Trophoblast cell (in vitro differentiated cells and primary cell): ENCODE measurements at regions not wholly inside any gene's neighbourhood (a gene's known extent, or its start where the extent isn't known, plus 50 kb on each side); places are given as distances from the start of the nearest gene placed in this dataset.

Source experiments
- DNase-seq, 2 donors: peaks; one replicate each; pipeline ENCODE4 v3.0.0-alpha.2; 2016
- H2AFZ ChIP-seq: 2 replicates; pipeline ENCODE4 v1.6.1; 2013; ENCODE audit warnings: low read length, moderate library complexity, mild to moderate bottlenecking; ENCODE audit not compliant: insufficient read depth, poor library complexity
- H2AK5ac ChIP-seq: 2 replicates; pipeline ENCODE4 v1.6.1; 2013; ENCODE audit warnings: mild to moderate bottlenecking, low read length
- H2BK120ac ChIP-seq: 2 replicates; pipeline ENCODE4 v1.6.1; 2013; ENCODE audit warnings: low read length, mild to moderate bottlenecking, moderate library complexity; ENCODE audit not compliant: insufficient read depth, poor library complexity
- H2BK12ac ChIP-seq: 2 replicates; pipeline ENCODE4 v1.6.1; 2013; ENCODE audit warnings: mild to moderate bottlenecking, low read length, moderate library complexity
- H2BK5ac ChIP-seq: 2 replicates; pipeline ENCODE4 v1.6.1; 2013; ENCODE audit warnings: low read length, low read depth, moderate library complexity, mild to moderate bottlenecking; ENCODE audit not compliant: poor library complexity
- H3K14ac ChIP-seq: 2 replicates; pipeline ENCODE4 v1.6.1; 2013; ENCODE audit warnings: mild to moderate bottlenecking, low read length
- H3K18ac ChIP-seq: 2 replicates; pipeline ENCODE4 v1.6.1; 2013; ENCODE audit warnings: mild to moderate bottlenecking, low read length
- H3K23ac ChIP-seq: 2 replicates; pipeline ENCODE4 v1.6.1; 2013; ENCODE audit warnings: low read length
- H3K27ac ChIP-seq: 2 replicates; pipeline ENCODE4 v1.5.1; 2013; ENCODE audit warnings: low read depth, mild to moderate bottlenecking, inconsistent platforms, low read length, moderate library complexity
- H3K27me3 ChIP-seq: 2 replicates; pipeline ENCODE4 v1.6.1; 2013; ENCODE audit warnings: inconsistent platforms, mild to moderate bottlenecking, low read length, moderate library complexity; ENCODE audit not compliant: insufficient read depth
- H3K36me3 ChIP-seq, 2 experiments: 1 replicate in 1 of 2; 2 replicates in 1 of 2; pipeline ENCODE4 v1.6.1; 2013; ENCODE audit warnings: low read length in 2 of 2, mild to moderate bottlenecking in 2 of 2, moderate library complexity in 1 of 2; ENCODE audit not compliant: insufficient read depth in 2 of 2, control insufficient read depth in 1 of 2
- H3K4ac ChIP-seq: 2 replicates; pipeline ENCODE4 v1.6.1; 2013; ENCODE audit warnings: low read depth, mild to moderate bottlenecking, low read length, moderate library complexity
- H3K4me1 ChIP-seq, 2 experiments: 1 replicate in 1 of 2; 2 replicates in 1 of 2; pipeline ENCODE4 v1.6.1; 2013; ENCODE audit warnings: low read length in 2 of 2, mild to moderate bottlenecking in 2 of 2, moderate library complexity in 1 of 2; ENCODE audit not compliant: insufficient read depth in 2 of 2, control insufficient read depth in 1 of 2
- H3K4me2 ChIP-seq: 2 replicates; pipeline ENCODE4 v1.6.1; 2013; ENCODE audit warnings: inconsistent platforms, mild to moderate bottlenecking, low read length, moderate library complexity
- H3K4me3 ChIP-seq: 2 replicates; pipeline ENCODE4 v1.5.1; 2013; ENCODE audit warnings: mild to moderate bottlenecking, low read depth, low read length, inconsistent platforms
- H3K79me1 ChIP-seq: one replicate; pipeline ENCODE4 v1.6.1; 2013; ENCODE audit warnings: low read length
- H3K79me2 ChIP-seq: 2 replicates; pipeline ENCODE4 v1.6.1; 2013; ENCODE audit warnings: low read length, mild to moderate bottlenecking; ENCODE audit not compliant: control insufficient read depth, insufficient read depth, poor library complexity
- H3K9ac ChIP-seq: 2 replicates; pipeline ENCODE4 v1.6.1; 2013; ENCODE audit warnings: mild to moderate bottlenecking, low read length
- H3K9me3 ChIP-seq: 2 replicates; pipeline ENCODE4 v1.6.1; 2013; ENCODE audit warnings: low read depth, mild to moderate bottlenecking, control low read depth, inconsistent platforms, low read length; ENCODE audit not compliant: insufficient read depth
- H4K12ac ChIP-seq: 2 replicates; pipeline ENCODE4 v1.6.1; 2013; ENCODE audit warnings: low read depth, mild to moderate bottlenecking, low read length, moderate library complexity
- H4K8ac ChIP-seq: 2 replicates; pipeline ENCODE4 v1.6.1; 2013; ENCODE audit warnings: low read depth, mild to moderate bottlenecking, low read length, moderate library complexity
- H4K91ac ChIP-seq: one replicate; pipeline ENCODE4 v1.6.1; 2013; ENCODE audit warnings: low read depth, mild to moderate bottlenecking, low read length, moderate library complexity
- WGBS: extraction: QIAGEN DNeasy Blood & Tissue Kit; methylation state at CpG from one replicate; pipeline ENCODE4 v1.1.7; 2013; ENCODE audit warnings: missing lambda C conversion rate; ENCODE audit not compliant: insufficient read length, insufficient coverage; ENCODE audit errors: extremely low coverage; 5-methylcytosine and 5-hydroxymethylcytosine counted together

DNA sequence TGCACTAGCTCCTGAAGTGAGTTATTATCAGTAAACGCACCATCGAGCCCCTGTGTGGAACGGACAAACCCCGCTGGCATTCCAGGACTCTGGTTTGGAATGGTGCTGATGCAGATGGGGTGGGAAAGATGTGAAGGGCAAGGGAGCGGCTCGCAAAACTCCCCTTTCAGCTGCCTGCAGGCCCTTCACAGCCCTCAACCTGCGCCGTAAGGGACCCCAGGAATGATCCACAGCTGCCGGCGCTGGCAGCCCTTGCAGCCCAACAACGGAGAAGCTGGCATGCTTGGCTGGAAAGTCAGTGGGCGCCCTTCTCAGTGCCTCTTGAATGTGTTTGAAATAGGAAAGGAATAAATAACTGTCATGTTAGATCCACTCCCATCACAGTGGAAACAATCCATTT lies 1445.5 kb downstream of the BRD1 start:
- Histone ChIP-seq H3K79me1 (no peaks in the 10 kb centered on the region), H3K9ac (no peak overlapping the region), H3K79me2 (no peaks in the 10 kb centered on the region), H3K9me3 (peaks cover 2% of the 10 kb centered on the region), H3K36me3 (no peaks in the 10 kb centered on the region), H3K4me1 (no peaks in the 10 kb centered on the region), H2AK5ac (no peak overlapping the region), H3K4ac (no peak overlapping the region), H2AFZ (no peak overlapping the region), H2BK12ac (no peak overlapping the region), H4K8ac (no peak overlapping the region), H4K12ac (no peak overlapping the region), H2BK120ac (no peak overlapping the region), H4K91ac (no peak overlapping the region), H3K14ac (no peak overlapping the region), H3K18ac (no peak overlapping the region), H3K4me3 (no peak overlapping the region), H3K4me2 (no peak overlapping the region), H3K27ac (no peak overlapping the region), H3K27me3 (no peaks in the 10 kb centered on the region), H3K23ac (no peak overlapping the region), H2BK5ac (no peak overlapping the region)
- no CpG with 5 or more reads among the region's 12 CpGs for WGBS
- no peak for DNase-seq

DNA sequence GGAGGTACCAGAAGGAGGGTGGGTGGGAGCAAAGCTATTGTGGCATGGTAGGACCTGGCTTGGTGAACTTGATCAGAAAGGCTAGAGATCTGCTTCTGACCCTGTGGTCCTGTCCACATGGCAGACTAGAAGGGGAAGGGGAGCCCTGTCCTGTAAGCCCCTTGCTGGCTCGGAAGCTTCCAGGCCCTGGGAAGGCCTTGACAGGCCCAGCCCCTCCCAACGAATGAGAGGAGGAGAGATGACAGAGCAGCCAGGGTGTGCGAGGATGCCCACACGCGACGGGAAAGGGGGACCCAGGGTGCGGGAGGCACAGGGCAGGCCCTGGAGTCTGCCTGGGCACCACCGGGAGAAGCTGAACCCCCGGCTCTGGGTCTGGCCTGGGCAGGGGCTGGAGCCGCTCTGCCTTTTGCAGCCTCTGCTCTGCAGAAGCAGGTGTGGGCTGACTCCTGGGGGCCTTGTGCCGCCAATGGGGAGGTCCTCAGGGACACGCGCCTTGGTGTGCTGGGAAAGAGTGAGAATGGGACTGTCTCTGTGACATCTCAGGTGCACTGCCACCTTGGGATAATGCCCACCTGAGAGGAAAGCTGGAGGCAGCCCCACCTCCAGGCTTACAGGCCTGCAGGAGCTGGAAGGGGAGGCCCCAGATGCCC lies 1447.5 kb downstream of the BRD1 start:
- DNase-seq = no peak
- Histone ChIP-seq H3K27ac (no peak overlapping the region), H3K4me3 (no peak overlapping the region), H4K12ac (no peak overlapping the region), H2AK5ac (no peak overlapping the region), H3K27me3 (no peaks in the 10 kb centered on the region), H3K18ac (no peak overlapping the region), H2BK5ac (no peak overlapping the region), H3K4me1 (no peaks in the 10 kb centered on the region), H2AFZ (no peak overlapping the region), H3K79me1 (no peaks in the 10 kb centered on the region), H3K36me3 (no peaks in the 10 kb centered on the region), H2BK120ac (no peak overlapping the region), H3K14ac (no peak overlapping the region), H3K9me3 (peaks cover 2% of the 10 kb centered on the region), H3K9ac (no peak overlapping the region), H2BK12ac (no peak overlapping the region), H3K4ac (no peak overlapping the region), H4K8ac (no peak overlapping the region), H3K79me2 (no peaks in the 10 kb centered on the region), H4K91ac (no peak overlapping the region), H3K23ac (no peak overlapping the region), H3K4me2 (no peak overlapping the region)
- no CpG with 5 or more reads among the region's 13 CpGs for WGBS

DNA sequence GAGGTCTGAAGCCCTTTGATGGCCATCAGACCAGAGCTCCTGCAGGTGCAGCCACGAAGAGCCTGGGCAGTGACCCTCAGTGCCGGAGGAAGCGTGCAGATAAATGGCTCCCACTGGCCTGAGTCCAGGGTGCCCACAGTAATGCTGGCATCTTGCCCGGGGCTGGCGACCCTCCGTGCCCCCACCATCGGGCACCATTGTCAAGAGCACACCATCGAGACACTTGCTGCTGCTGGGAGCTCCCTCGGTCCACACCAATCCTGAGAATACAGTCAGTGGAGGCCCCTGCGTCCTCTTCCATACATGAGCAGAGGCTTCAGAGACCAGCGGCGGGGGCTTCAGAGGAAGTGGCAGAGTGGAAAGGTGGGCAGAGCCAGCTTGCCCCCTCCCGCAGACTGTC lies 1448.3 kb downstream of the BRD1 start:
- no peak for DNase-seq
- no CpG with 5 or more reads among the region's 13 CpGs for WGBS
- H3K36me3 ChIP-seq = no peaks in the 10 kb centered on the region
- no peak overlapping the region for H2BK120ac ChIP-seq
- no peak overlapping the region for H3K4me3 ChIP-seq
- no peak overlapping the region for H3K27ac ChIP-seq
- H3K27me3 ChIP-seq = no peaks in the 10 kb centered on the region
- no peak overlapping the region for H2AK5ac ChIP-seq
- H2AFZ ChIP-seq = no peak overlapping the region
- no peak overlapping the region for H3K4ac ChIP-seq
- no peak overlapping the region for H4K12ac ChIP-seq
- H4K8ac ChIP-seq = no peak overlapping the region
- no peak overlapping the region for H3K23ac ChIP-seq
- H3K9ac ChIP-seq = no peak overlapping the region
- no peaks in the 10 kb centered on the region for H3K4me1 ChIP-seq
- H4K91ac ChIP-seq = no peak overlapping the region
- no peak overlapping the region for H3K4me2 ChIP-seq
- no peak overlapping the region for H3K18ac ChIP-seq
- no peak overlapping the region for H2BK12ac ChIP-seq
- no peak overlapping the region for H2BK5ac ChIP-seq
- H3K9me3 ChIP-seq = peaks cover 2% of the 10 kb centered on the region
- H3K14ac ChIP-seq = no peak overlapping the region
- no peaks in the 10 kb centered on the region for H3K79me1 ChIP-seq
- no peaks in the 10 kb centered on the region for H3K79me2 ChIP-seq

DNA sequence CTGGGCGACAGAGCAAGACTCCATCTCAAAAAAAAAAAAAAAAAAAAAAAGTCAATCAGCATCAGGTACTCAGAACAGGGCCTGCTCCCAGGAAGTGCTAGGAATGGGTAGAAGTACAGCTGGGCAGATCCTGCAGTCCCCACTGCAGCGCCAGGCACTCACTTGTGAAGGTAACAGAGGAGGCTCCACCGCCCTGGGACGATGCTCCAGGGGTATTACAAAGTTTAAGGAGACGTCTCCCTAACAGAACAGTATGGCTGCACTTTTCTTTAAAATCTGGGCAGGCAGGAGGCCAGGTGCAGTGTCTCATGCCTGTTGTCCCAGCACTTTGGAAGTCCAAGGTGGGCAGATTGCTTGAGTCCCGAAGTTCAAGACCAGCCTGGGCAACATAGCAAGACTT lies 1449.0 kb downstream of the BRD1 start:
- no peak overlapping the region for H3K18ac ChIP-seq
- H3K4me1 ChIP-seq = no peaks in the 10 kb centered on the region
- H3K9me3 ChIP-seq = peaks cover 2% of the 10 kb centered on the region
- H3K23ac ChIP-seq = no peak overlapping the region
- H3K4me2 ChIP-seq = no peak overlapping the region
- no peak overlapping the region for H4K12ac ChIP-seq
- H3K9ac ChIP-seq = no peak overlapping the region
- no peak overlapping the region for H4K8ac ChIP-seq
- no peaks in the 10 kb centered on the region for H3K27me3 ChIP-seq
- H3K4me3 ChIP-seq = no peak overlapping the region
- no peaks in the 10 kb centered on the region for H3K79me1 ChIP-seq
- DNase-seq = no peak
- no peak overlapping the region for H2BK5ac ChIP-seq
- H2AK5ac ChIP-seq = no peak overlapping the region
- no peak overlapping the region for H2BK120ac ChIP-seq
- no peak overlapping the region for H3K27ac ChIP-seq
- H3K4ac ChIP-seq = no peak overlapping the region
- no peak overlapping the region for H2BK12ac ChIP-seq
- H2AFZ ChIP-seq = no peak overlapping the region
- no peaks in the 10 kb centered on the region for H3K79me2 ChIP-seq
- H3K36me3 ChIP-seq = no peaks in the 10 kb centered on the region
- WGBS = no CpG with 5 or more reads among the region's 6 CpGs
- no peak overlapping the region for H3K14ac ChIP-seq
- no peak overlapping the region for H4K91ac ChIP-seq
